ENCODE measurements at regions not wholly inside any gene's neighbourhood (a gene's known extent, or its start where the extent isn't known, plus 50 kb on each side); places are given as distances from the start of the nearest gene placed in this dataset.
"Not testable (repeated sequence)": the region's sequence is repeated elsewhere in the genome, so short reads cannot be mapped to it uniquely, and the experiment has no call there.

DNA sequence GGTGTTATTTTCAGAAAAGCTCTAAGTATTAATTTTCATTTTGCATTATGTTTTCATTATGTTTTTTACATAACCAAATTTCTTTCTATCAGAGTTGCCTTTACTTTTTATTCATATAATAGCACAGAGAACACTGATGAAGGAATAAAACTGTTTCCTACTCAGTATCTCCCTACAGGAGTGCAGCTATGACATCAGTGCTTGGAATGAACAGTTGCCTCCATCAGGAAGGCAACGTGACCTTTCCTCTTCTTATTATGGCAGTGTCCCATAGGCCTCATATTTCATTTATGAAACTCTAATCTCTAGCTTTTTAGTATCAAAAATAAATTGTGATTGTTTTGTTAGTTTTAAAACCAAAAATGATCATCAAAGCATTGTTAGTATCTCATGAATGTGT is 712.8 kb downstream of the CD109 start:
- DNase-seq (ENCODE audit: low spot score) = no peak

DNA sequence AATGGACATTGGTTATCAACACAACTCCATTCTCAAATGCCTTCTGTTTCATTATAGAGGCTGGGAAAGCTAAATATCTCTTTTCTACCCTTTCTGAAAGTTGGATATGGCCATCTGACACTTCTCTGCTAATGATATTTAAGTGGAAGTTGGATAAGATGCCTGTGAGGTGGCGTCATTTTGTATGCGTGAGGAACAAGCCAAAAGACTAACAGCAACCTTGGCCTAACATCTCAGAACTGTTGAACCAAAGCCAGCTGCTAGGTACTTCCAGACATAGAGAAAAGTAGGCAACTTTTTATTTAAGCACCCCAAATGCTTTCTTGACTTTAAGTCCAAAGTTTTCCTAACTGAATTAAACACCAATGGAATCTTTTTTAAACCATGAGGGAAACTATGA is 708.4 kb downstream of the CD109 start:
- DNase-seq (ENCODE audit: low spot score) = no peak

DNA sequence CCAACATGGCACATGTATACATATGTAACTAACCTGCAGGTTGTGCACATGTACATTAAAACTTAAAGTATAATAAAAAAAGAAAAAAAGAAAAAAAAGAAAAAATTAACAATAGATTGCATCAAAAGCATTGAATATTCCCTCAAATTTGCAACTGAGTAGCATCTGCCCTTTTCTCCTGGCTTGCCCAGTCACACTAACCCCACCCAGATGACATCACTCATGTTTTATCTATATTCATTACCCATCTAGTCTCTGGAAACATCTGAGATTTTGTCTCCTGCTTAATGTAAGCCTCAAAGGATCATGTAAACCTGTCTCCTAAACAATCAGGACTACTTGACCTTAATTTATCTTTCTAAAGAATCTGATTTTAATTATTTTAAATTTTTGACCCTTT is 706.8 kb downstream of the CD109 start:
- DNase-seq (ENCODE audit: low spot score) = no peak

DNA sequence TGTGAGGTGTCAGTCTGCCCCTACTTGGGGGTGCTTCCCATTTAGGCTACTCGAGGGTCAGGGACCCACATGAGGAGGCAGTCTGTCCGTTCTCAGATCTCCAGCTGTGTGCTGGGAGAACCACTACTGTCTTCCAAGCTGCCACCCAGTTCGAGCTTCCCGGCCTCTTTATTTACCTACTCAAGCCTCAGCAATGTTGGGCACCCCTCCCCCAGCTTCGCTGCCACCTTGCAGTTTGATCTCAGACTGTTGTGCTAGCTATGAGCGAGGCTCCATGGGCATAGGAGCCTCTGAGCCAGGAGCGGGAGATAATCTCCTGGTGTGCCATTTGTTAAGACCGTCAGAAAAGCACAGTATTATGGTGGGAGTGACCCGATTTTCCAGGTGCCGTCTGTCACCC is 682.4 kb downstream of the CD109 start:
- DNase-seq (ENCODE audit: low spot score) = not testable (repeated sequence)

DNA sequence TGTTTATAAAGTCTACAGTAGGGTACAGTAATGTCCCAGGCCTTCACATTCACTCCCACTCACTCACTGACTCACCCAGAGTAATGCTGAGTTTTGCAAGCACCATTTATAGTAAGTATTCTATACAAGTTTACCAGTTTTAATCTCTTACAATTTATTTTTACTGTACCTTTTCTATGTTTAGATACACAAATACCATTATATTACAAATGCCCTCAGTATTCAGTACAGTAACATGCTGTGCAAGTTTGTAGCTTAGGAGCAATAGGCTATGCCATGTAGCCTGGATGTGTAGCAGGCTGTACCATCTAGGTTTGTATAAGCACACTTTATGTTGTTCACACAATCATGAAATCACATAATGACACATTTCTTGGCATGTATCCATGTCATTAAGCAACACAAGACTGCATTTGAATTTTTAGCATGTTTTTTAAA is 673.6 kb downstream of the CD109 start:
- DNase-seq (ENCODE audit: low spot score) = no peak

DNA sequence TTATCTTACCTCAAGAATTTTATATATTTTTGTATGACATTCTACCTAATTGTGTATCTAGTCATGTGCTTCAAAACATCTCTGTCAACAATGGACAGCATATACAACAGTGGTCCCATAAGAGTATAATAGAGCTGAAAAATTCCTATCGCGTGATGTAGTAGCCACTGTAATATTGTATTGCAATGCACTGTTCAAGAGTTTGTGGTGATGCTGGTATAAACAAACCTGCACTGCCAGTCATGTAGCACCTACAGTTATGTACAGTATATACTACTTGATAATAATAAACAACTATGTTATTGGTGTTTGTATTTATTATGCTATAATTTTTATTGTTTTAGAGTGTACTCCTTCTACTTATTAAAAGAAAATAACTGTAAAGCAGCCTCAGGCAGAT is 672.7 kb downstream of the CD109 start:
- no peak for DNase-seq (ENCODE audit: low spot score)

DNA sequence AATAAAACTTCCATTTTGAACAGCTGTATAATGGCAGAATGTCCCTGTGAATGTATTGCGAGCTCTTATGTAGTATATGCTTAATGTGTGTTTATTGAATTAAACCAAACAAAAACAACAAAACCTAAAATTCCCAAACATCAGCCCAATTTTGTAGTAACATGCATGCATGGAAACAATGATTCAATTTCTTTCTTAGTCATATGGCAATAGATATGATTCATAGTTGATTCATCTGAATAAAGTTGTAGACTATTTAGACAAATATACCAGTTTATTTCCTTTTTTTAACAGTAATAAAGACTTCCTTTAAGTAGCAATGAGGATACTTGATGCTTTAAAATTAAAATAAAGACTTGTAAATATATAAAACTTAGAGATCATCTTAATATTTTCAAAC is 670.6 kb downstream of the CD109 start:
- DNase-seq (ENCODE audit: low spot score) = peak; percentile 72

DNA sequence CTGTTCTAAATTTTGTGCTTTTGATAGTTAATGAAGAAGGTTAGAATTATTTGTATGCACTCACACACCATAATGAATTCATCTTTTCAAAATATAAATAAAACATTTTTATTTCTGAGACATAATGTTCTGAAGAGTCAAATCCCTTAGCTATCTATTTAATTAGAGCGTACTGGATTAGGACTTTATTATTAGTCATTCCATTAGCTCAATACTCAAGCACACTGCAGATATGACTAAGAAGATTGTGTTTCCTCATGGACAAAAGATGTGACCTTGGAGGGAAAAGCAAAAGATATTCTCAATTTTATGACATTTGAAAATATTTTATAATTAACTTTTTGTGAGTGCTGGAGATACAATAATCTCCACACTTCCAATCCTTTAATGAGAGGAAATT is 666.4 kb downstream of the CD109 start:
- DNase-seq (ENCODE audit: low spot score) = no peak

DNA sequence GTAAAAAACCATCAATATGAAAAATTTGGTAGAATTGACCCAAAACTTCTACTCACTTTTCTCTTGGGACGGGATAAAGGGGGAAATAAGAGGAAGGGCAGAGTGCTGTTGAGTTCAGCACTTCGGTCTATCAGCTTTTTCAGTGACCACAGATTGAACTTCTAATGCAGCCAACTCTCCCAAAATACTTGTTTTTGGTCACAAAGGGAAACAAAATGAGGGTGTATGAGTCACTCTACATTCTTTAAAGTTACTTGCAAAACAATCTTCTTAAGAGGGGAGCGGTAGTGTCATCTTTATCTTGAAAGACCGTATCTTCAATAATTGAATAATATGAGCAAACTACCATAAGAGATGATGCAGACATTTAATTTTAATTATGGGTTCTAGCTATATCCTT is 661.3 kb downstream of the CD109 start:
- no peak for DNase-seq (ENCODE audit: low spot score)

DNA sequence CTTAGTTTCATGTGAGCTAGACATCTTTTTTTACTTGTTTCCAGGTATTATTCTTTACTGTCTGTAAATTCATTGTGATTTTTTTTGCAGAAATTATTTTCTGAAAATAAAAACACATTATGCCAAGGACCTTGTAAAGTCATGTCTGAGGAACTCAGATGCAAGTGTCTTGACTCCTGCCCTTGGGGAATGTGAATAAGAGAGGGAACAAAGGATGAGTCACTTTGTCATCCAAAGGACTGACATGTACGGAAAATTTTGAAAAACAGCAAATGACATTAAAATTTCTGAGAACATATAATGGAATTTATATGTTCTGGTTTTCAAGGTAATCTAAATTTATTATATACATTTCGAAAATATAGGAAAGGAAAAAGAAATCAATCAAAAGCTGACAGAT is 660.4 kb downstream of the CD109 start:
- DNase-seq (ENCODE audit: low spot score) = peak; percentile 79

DNA sequence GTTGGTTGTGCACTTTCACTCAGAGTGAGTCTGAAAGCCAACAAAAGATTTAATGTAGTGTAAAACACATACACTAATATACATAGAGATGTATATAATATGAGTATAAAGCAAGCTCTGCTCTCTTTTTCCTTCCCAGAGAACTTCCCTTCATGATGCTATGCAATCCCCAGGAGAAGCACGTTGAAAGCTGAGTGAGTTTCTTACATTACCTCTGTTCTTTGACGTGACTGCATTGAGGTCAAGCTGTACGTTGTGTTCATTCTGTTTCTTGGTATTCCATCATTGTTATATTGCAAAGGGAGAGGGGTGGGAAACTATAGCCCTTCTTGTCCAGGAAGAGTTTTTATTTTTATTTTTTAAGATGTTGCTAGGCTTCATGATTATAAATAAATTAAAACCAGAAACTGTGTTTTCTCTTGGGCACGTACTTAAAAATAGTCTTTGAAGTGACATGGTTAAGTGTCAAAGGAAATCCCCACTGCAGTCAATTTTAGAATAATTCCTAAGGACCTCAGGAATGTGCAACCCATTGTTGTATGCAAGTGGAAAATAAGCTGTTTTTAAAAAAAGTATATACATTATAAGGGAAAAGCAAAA is 651.0 kb downstream of the CD109 start:
- DNase-seq (ENCODE audit: low spot score) = no peak

DNA sequence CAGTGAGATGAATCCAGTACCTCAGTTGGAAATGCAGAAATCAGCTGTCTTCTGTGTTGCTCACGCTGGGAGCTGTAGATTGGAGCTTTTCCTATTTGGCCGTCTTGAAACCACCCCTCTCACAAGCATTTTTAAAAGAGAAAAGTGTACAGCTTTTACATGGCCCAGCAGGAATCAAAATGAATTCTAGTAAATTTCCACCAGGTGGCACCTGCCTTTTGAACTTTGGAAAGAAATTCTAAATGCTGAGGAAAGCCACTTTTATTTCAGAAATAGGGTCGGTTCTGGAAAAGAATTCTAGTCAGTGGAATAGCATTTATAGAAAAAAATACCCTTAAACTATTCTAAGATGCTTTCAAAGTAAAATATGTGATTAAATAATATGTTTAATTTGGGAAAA is 647.8 kb downstream of the CD109 start:
- DNase-seq (ENCODE audit: low spot score) = no peak

DNA sequence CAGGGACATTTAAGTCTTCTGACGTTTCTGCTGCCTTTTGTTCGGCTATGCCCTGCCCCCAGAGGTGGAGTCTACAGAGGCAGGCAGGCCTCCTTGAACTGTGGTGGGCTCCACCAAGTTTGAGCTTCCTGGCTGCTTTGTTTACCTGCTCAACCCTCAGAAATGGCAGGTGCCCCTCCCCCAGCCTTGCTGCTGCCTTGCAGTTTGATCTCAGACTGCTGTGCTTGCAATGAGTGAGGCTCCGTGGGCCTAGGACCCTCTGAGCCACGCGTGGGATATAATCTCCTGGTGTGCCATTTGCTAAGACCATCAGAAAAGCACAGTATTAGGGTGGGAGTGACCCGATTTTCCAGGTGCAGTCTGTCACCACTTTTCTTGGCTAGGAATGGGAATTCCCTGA is 647.3 kb downstream of the CD109 start:
- DNase-seq (ENCODE audit: low spot score) = not testable (repeated sequence)

DNA sequence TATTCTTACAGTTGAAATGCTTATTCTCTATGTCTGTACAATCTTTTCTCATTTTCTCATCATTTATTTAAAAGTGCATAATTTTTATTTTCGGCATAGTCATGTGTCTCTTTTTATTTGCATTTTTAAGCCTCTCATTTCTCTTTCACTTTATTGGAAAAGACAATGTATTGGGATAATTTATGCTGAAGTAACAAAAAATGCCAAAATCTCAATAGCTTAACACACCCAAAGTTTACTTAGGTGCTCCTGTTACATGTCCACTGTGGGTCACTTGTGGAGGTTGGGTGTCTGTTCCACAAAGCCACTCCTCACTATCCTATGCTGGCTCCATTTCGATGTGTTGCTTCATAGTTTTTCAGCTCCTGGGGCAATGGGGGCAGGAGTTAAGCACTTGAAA is 638.7 kb downstream of the CD109 start:
- DNase-seq (ENCODE audit: low spot score) = no peak

DNA sequence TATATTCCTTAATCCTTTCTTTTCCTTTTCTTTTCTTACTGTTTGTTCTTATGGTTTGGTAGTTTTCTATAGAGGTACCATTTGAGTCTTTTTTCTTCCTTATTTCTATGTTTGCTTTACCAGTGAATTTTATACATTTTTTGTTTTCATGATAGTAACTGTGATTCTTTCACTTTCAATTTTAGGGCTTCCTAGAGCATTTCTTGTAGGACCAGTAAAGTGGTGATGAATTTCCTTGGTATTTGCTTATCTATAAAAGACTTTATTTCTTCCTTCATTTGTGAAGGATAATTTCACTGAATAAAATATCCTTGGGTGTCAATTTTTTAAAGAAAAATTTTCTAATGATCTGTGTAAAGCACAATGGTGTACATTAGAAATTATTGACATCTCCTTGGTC is 637.4 kb downstream of the CD109 start:
- no peak for DNase-seq (ENCODE audit: low spot score)

DNA sequence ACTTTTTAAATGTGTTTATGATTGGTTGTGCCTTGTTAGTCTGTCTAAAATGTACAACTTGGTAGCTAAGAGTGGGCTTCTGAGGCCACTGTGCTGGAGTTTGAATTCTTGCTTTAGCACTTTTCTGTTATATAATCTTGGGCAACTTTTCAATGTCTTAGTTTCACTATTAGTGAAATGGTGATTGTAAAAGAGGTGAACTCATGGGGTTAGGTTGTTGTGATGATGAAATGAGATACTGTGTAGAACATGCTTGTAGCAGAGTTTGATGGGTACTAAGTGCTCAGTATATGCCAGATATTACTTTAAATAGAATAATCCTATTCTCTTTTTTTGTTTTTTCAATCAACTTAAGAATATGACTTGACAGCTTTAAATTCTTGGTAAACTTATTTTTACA is 624.7 kb downstream of the CD109 start:
- no peak for DNase-seq (ENCODE audit: low spot score)

DNA sequence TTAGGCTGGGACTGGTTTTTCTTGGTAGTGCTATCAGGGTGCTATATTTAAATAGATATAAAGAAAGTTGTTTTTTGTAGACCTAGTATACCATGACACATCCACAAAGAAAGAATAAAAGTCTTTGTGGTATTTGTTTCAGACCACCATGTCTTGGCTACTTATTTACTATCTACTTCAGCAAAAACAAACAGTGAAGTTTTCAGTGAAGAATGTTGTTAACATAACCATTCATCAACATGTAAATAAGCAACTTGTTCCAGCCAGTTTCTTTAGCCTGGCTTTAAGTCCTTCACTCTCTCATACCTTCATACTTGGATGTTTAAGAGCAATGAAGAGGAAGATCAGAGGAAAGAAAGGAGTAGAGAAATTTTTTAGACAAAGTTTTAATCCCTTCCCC is 624.1 kb downstream of the CD109 start:
- DNase-seq (ENCODE audit: low spot score) = no peak

DNA sequence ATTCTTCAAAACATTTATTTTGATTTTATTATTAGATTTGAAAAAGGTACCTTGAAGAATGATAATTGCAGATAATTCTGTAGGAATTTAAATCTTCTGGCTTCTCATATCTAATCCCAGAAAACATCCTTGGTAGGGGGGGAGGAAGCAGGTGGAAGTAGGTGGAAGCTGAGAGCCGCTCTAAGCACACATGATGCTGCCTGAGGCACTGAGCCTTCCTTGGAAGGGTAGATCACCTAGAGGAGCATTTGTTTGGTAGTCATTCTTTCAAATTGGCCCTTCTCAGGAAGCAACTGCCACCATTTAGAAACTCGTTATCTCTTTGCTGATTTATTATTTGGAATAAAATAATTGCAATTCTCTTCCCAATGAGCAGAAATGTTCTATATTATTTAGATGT is 623.3 kb downstream of the CD109 start:
- no peak for DNase-seq (ENCODE audit: low spot score)

DNA sequence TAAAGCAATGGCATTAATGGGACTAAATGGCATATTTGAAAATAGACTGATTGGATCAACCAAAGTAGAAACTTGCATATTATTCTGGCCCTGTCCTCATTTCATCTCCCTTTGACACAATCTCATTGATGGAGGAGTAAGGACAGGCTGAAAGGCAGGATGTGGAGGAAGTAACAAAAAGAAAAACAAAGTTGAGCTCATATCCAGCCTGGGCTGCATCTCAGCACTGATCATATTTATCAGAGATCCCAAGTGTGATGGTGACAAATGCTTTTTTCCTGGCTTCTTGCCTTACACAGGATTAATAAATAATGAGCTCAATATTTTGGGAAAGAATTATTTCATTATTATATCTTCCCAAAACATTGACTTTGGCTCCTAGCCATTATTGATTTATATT is 622.7 kb downstream of the CD109 start:
- DNase-seq (ENCODE audit: low spot score) = no peak

DNA sequence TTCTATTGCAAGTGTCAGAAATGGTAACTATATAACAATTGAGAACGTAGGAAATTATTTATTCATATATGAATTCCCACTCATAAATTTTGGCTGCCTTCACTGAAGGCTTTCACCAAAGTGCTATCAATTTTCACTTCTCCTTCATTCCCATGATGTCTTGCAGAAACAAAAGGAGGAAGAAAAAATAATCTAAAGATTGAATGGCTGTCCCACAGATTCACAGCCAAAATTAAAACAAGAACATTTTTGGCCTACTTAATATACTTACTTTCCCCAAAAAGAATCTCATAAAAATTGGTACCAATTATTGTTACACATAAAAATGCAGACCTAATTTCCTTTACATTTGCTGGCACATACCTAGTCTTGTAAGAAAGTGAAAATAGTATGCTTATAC is 616.1 kb downstream of the CD109 start:
- DNase-seq (ENCODE audit: low spot score) = no peak

DNA sequence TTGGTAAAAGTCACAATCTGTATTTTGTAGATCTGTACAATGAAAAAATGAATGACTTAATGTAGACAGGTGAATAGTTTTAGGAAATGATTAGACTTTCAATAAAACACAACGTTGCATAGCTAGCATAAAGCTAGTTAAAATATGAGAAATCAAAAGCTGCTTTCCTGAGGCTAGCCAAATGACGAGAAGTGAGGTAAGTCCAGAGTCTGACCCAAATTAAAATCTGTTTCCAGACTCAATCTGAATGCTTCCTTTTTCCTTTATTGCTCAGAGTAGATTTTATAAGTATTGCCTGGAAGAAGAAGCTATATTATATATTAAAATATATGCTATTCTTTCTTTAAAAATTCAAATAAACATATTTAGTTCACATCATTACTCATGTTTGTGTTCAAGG is 615.4 kb downstream of the CD109 start:
- DNase-seq (ENCODE audit: low spot score) = no peak

DNA sequence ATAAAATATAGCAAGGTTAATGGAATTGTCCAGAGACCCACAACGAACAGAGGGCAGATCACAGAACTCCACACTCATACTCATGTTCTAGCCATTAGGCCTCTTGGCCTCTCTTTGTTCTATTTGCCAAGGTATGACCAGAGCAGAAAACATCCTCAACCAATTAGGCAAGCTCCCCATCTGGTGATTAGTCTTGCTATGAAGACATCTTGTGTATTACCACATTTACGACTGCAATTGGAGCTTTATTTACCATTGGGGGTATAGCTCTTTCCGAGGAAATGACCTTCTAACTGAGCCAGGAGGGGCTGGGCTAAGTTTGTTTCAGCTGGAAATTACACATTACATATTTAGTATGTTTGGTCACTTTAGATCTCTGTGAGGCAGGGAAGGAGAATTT is 593.9 kb downstream of the CD109 start:
- no peak for DNase-seq (ENCODE audit: low spot score)

DNA sequence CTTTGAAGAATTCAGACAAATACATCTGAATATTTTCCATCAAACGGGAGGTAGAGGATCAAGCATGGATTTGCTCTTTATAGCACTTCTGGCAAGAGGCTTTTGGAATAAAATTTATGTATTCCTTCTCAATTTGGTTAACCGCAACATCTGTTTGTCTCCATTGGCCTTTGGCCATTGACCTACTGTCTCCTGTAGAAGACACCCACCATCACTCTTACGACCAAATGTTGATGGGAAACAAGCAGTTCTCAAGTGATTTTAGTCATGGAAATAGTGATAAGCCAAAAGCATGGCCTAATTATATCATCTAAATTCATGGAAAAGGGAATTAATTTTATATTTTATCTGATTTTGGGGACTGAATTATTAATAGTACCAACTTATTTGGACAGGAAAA is 591.9 kb downstream of the CD109 start:
- no peak for DNase-seq (ENCODE audit: low spot score)

DNA sequence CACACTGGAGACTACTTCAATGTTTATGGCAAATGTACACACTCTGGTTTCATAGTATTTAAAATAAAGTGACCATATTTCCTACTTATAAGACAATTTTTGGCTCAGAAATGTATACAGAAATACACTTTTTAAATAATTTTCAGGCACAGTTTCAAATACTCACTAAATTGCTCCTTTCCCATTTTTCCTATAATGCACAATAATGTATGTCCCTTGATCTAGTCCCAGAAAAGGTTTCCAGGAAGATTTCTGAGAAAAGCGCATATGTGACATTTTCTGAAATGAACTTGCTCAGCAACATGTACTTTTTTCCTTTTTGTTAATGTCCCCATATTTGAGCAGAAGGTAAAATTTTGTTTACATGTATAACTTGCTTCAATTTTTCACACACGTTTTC is 591.4 kb downstream of the CD109 start:
- no peak for DNase-seq (ENCODE audit: low spot score)

DNA sequence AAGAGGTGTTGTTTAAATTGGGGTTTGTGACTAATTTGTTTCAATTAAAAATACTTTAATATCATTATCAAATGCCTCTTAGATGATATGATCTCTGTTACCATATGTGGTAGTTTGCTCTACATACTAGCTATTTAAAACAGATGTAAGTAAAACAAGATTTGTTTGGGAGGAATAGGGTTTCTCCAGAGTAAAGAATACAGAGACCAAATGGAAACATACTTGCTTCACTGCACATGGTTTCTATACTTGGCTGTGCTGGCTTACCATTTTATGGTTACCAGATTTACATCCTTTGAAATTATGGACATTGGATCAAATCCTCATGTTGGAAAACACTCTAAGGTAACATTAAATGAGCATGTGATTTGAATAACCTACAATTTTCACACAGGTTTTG is 588.3 kb downstream of the CD109 start:
- DNase-seq (ENCODE audit: low spot score) = no peak

All from kidney capillary endothelial cell (primary cell).